GM21529 (cell line): ENCODE measurements at regions not wholly inside any gene's neighbourhood (a gene's known extent, or its start where the extent isn't known, plus 50 kb on each side); places are given as distances from the start of the nearest gene placed in this dataset.
"Not testable (repeated sequence)": the region's sequence is repeated elsewhere in the genome, so short reads cannot be mapped to it uniquely, and the experiment has no call there.

Experiments used
- ATAC-seq: cut with Tn5 transposase; IDR thresholded peaks from one replicate; pipeline ENCODE4 v1.9.1; 2021; ENCODE audit not compliant: unreplicated experiment

- no peak for ATAC-seq
These were observed 1352.7 kb downstream of the CDH11 start for GRCh38 chr16:63769211-63769610.

GRCh38 chr16:63760246-63760645, 1361.6 kb downstream of the CDH11 start:
- not testable (repeated sequence) for ATAC-seq

GRCh38 chr16:63752347-63752746, 1369.5 kb downstream of the CDH11 start:
- no peak for ATAC-seq

GRCh38 chr16:63749276-63749675, 1372.6 kb downstream of the CDH11 start:
- ATAC-seq: no peak

GRCh38 chr16:63745456-63745855, 1376.4 kb downstream of the CDH11 start:
- no peak for ATAC-seq

- no peak for ATAC-seq
These were observed 1377.6 kb downstream of the CDH11 start for GRCh38 chr16:63744077-63744874.

- no peak for ATAC-seq
These were observed 1379.7 kb downstream of the CDH11 start for GRCh38 chr16:63742150-63742549.

GRCh38 chr16:63737633-63738032, 1384.2 kb downstream of the CDH11 start:
- no peak for ATAC-seq

GRCh38 chr16:63735456-63735855, 1386.4 kb downstream of the CDH11 start:
- no peak for ATAC-seq

- ATAC-seq: no peak
These were observed 1401.0 kb downstream of the CDH11 start for GRCh38 chr16:63720848-63721247.

- no peak for ATAC-seq
These were observed 1401.9 kb downstream of the CDH11 start for GRCh38 chr16:63719926-63720325.

GRCh38 chr16:63717806-63718205, 1404.1 kb downstream of the CDH11 start:
- ATAC-seq: no peak

GRCh38 chr16:63714876-63715275, 1407.0 kb downstream of the CDH11 start:
- ATAC-seq: no peak

GRCh38 chr16:63712725-63713124, 1409.1 kb downstream of the CDH11 start:
- ATAC-seq: no peak

GRCh38 chr16:63703612-63704011, 1418.3 kb downstream of the CDH11 start:
- ATAC-seq: no peak

GRCh38 chr16:63702981-63703590, 1418.8 kb downstream of the CDH11 start:
- no peak for ATAC-seq

- ATAC-seq: no peak
These were observed 1424.1 kb downstream of the CDH11 start for GRCh38 chr16:63697736-63698135.

- ATAC-seq: no peak
These were observed 1426.5 kb downstream of the CDH11 start for GRCh38 chr16:63695347-63695746.

- no peak for ATAC-seq
These were observed 1430.9 kb downstream of the CDH11 start for GRCh38 chr16:63690961-63691360.

- no peak for ATAC-seq
These were observed 1431.6 kb downstream of the CDH11 start for GRCh38 chr16:63690267-63690666.

- ATAC-seq: no peak
These were observed 1432.8 kb downstream of the CDH11 start for GRCh38 chr16:63689068-63689467.
